ENCODE measurements at regions not wholly inside any gene's neighbourhood (a gene's known extent, or its start where the extent isn't known, plus 50 kb on each side); places are given as distances from the start of the nearest gene placed in this dataset.

GRCh38 chr14:89600950-89601826 is 184.2 kb upstream of the FOXN3 start:
- no peak for DNase-seq (ENCODE audit: low spot score)

GRCh38 chr14:89600029-89600428 is 183.0 kb upstream of the FOXN3 start:
- DNase-seq (ENCODE audit: low spot score) = no peak

GRCh38 chr14:89598548-89599186 is 181.6 kb upstream of the FOXN3 start:
- DNase-seq (ENCODE audit: low spot score) = peak; percentile 36

- DNase-seq (ENCODE audit: low spot score) = no peak
These were observed 175.9 kb upstream of the FOXN3 start for GRCh38 chr14:89592961-89593360.

GRCh38 chr14:89589400-89590118 is 172.5 kb upstream of the FOXN3 start:
- DNase-seq (ENCODE audit: low spot score) = no peak

- no peak for DNase-seq (ENCODE audit: low spot score)
These were observed 171.8 kb upstream of the FOXN3 start for GRCh38 chr14:89588840-89589296.

GRCh38 chr14:89588016-89588415 is 171.0 kb upstream of the FOXN3 start:
- no peak for DNase-seq (ENCODE audit: low spot score)

GRCh38 chr14:89587136-89587420 is 170.0 kb upstream of the FOXN3 start:
- DNase-seq (ENCODE audit: low spot score) = no peak

- no peak for DNase-seq (ENCODE audit: low spot score)
These were observed 169.5 kb upstream of the FOXN3 start for GRCh38 chr14:89586258-89587135.

- DNase-seq (ENCODE audit: low spot score) = no peak
These were observed 161.1 kb upstream of the FOXN3 start for GRCh38 chr14:89578156-89578555.

GRCh38 chr14:89576960-89577359 is 159.9 kb upstream of the FOXN3 start:
- DNase-seq (ENCODE audit: low spot score) = no peak

- DNase-seq (ENCODE audit: low spot score) = no peak
These were observed 159.3 kb upstream of the FOXN3 start for GRCh38 chr14:89576145-89576927.

- DNase-seq (ENCODE audit: low spot score) = no peak
These were observed 158.5 kb upstream of the FOXN3 start for GRCh38 chr14:89575386-89576061.

GRCh38 chr14:89574420-89574819 is 157.4 kb upstream of the FOXN3 start:
- DNase-seq (ENCODE audit: low spot score) = no peak

- DNase-seq (ENCODE audit: low spot score) = no peak
These were observed 156.3 kb upstream of the FOXN3 start for GRCh38 chr14:89573399-89573657.

- no peak for DNase-seq (ENCODE audit: low spot score)
These were observed 155.8 kb upstream of the FOXN3 start for GRCh38 chr14:89572596-89573398.

- DNase-seq (ENCODE audit: low spot score) = no peak
These were observed 154.5 kb upstream of the FOXN3 start for GRCh38 chr14:89571491-89571890.

GRCh38 chr14:89566644-89567415 is 149.8 kb upstream of the FOXN3 start:
- no peak for DNase-seq (ENCODE audit: low spot score)

GRCh38 chr14:89566180-89566579 is 149.1 kb upstream of the FOXN3 start:
- DNase-seq (ENCODE audit: low spot score) = no peak
